Mesendoderm (in vitro differentiated cells): ENCODE measurements at regions not wholly inside any gene's neighbourhood (a gene's known extent, or its start where the extent isn't known, plus 50 kb on each side); places are given as distances from the start of the nearest gene placed in this dataset.

ENCODE experiments used
- DNase-seq: peaks from one replicate; pipeline ENCODE4 v3.0.0; 2013
- H2AK5ac ChIP-seq: 2 replicates; pipeline ENCODE4 v1.6.1; 2013; ENCODE audit warnings: low read length, inconsistent platforms
- H2BK120ac ChIP-seq: 2 replicates; pipeline ENCODE4 v1.6.1; 2013; ENCODE audit warnings: low read depth, mild to moderate bottlenecking, low read length, moderate library complexity, mixed read lengths
- H2BK15ac ChIP-seq: replicated peaks from 2 replicates; pipeline ENCODE4 v1.6.1; 2013; ENCODE audit warnings: low read depth, mild to moderate bottlenecking, moderate library complexity
- H2BK5ac ChIP-seq: 2 replicates; pipeline ENCODE4 v1.6.1; 2013; ENCODE audit warnings: low read length, inconsistent platforms
- H3K18ac ChIP-seq: 2 replicates; pipeline ENCODE4 v1.6.1; 2013; ENCODE audit warnings: mild to moderate bottlenecking, low read length, mixed read lengths
- H3K23ac ChIP-seq: one replicate; pipeline ENCODE4 v1.6.1; 2013; ENCODE audit warnings: low read length
- H3K27ac ChIP-seq: 2 replicates; pipeline ENCODE4 v1.5.1; 2013; ENCODE audit warnings: low read depth, mild to moderate bottlenecking, inconsistent platforms, low read length, moderate library complexity
- H3K27me3 ChIP-seq: 2 replicates; pipeline ENCODE4 v1.6.1; 2013; ENCODE audit warnings: low read length, control low read depth, mild to moderate bottlenecking, inconsistent platforms; ENCODE audit not compliant: insufficient read depth, poor library complexity
- H3K36me3 ChIP-seq: 2 replicates; pipeline ENCODE4 v1.6.1; 2013; ENCODE audit warnings: low read length, inconsistent platforms; ENCODE audit not compliant: control insufficient read depth, insufficient read depth
- H3K4ac ChIP-seq: one replicate; pipeline ENCODE4 v1.6.1; 2013; ENCODE audit warnings: low read depth, mild to moderate bottlenecking, low read length, moderate library complexity
- H3K4me1 ChIP-seq: 2 replicates; pipeline ENCODE4 v1.6.1; 2013; ENCODE audit warnings: low read depth, low read length, inconsistent platforms; ENCODE audit not compliant: control insufficient read depth
- H3K4me2 ChIP-seq: 2 replicates; pipeline ENCODE4 v1.6.1; 2013; ENCODE audit warnings: low read length
- H3K4me3 ChIP-seq: 2 replicates; pipeline ENCODE4 v1.5.1; 2013; ENCODE audit warnings: mild to moderate bottlenecking, low read length
- H3K56ac ChIP-seq: one replicate; pipeline ENCODE4 v1.6.1; 2013; ENCODE audit warnings: low read length
- H3K79me1 ChIP-seq: 2 replicates; pipeline ENCODE4 v1.6.1; 2013; ENCODE audit warnings: low read length, inconsistent platforms
- H3K79me2 ChIP-seq: 2 replicates; pipeline ENCODE4 v1.6.1; 2013; ENCODE audit warnings: mild to moderate bottlenecking, low read length; ENCODE audit not compliant: control insufficient read depth, insufficient read depth
- H3K9ac ChIP-seq: 2 replicates; pipeline ENCODE4 v1.6.1; 2013; ENCODE audit warnings: low read length, inconsistent platforms
- H4K5ac ChIP-seq: one replicate; pipeline ENCODE4 v1.6.1; 2013; ENCODE audit warnings: low read length
- H4K8ac ChIP-seq: one replicate; pipeline ENCODE4 v1.6.1; 2013; ENCODE audit warnings: low read depth, mild to moderate bottlenecking, control low read depth, low read length, moderate library complexity
- WGBS: extraction: QIAGEN DNeasy Blood & Tissue Kit; methylation state at CpG from one replicate; pipeline ENCODE4 v1.1.7; 2013; ENCODE audit warnings: low lambda C conversion rate, missing lambda C conversion rate; ENCODE audit not compliant: insufficient coverage; ENCODE audit errors: extremely low coverage; 5-methylcytosine and 5-hydroxymethylcytosine counted together

GRCh38 chr16:18045356-18045755, 291.2 kb downstream of the NPIPA8 start:
- WGBS: no CpG with 5 or more reads among the region's 6 CpGs
- no peak overlapping the region for H3K23ac ChIP-seq
- H3K4me2 ChIP-seq: no peak overlapping the region
- H3K79me2 ChIP-seq: no peaks in the 10 kb centered on the region
- DNase-seq: no peak
- H3K4me1 ChIP-seq: no peaks in the 10 kb centered on the region
- no peak overlapping the region for H4K8ac ChIP-seq
- no peak overlapping the region for H3K56ac ChIP-seq
- H3K18ac ChIP-seq: no peak overlapping the region
- H3K4ac ChIP-seq: no peak overlapping the region
- H2AK5ac ChIP-seq: no peak overlapping the region
- no peak overlapping the region for H3K9ac ChIP-seq
- H2BK15ac ChIP-seq: no peak overlapping the region
- no peaks in the 10 kb centered on the region for H3K79me1 ChIP-seq
- no peaks in the 10 kb centered on the region for H3K27me3 ChIP-seq
- no peak overlapping the region for H4K5ac ChIP-seq
- H2BK120ac ChIP-seq: no peak overlapping the region
- no peak overlapping the region for H3K4me3 ChIP-seq
- H3K36me3 ChIP-seq: no peaks in the 10 kb centered on the region
- H3K27ac ChIP-seq: no peak overlapping the region
- H2BK5ac ChIP-seq: no peak overlapping the region

GRCh38 chr16:18041864-18042834, 294.4 kb downstream of the NPIPA8 start:
- H3K4me3 ChIP-seq: no peak overlapping the region
- H3K18ac ChIP-seq: no peak overlapping the region
- H2BK120ac ChIP-seq: no peak overlapping the region
- H3K27ac ChIP-seq: no peak overlapping the region
- no peaks in the 10 kb centered on the region for H3K36me3 ChIP-seq
- no peaks in the 10 kb centered on the region for H3K79me1 ChIP-seq
- H4K8ac ChIP-seq: no peak overlapping the region
- H2AK5ac ChIP-seq: no peak overlapping the region
- H2BK5ac ChIP-seq: no peak overlapping the region
- H3K56ac ChIP-seq: no peak overlapping the region
- H3K27me3 ChIP-seq: no peaks in the 10 kb centered on the region
- H3K4me2 ChIP-seq: no peak overlapping the region
- H3K79me2 ChIP-seq: no peaks in the 10 kb centered on the region
- no peak overlapping the region for H3K9ac ChIP-seq
- H3K4ac ChIP-seq: no peak overlapping the region
- DNase-seq: peak; percentile 6
- 80% methylated on average over 1 of the region's 8 CpGs for WGBS
- no peak overlapping the region for H4K5ac ChIP-seq
- H2BK15ac ChIP-seq: no peak overlapping the region
- H3K23ac ChIP-seq: no peak overlapping the region
- no peaks in the 10 kb centered on the region for H3K4me1 ChIP-seq

GRCh38 chr16:18039931-18040330, 296.6 kb downstream of the NPIPA8 start:
- Histone ChIP-seq H3K36me3 (no peaks in the 10 kb centered on the region), H2BK120ac (no peak overlapping the region), H3K4me3 (no peak overlapping the region), H3K23ac (no peak overlapping the region), H3K56ac (no peak overlapping the region), H3K4me1 (no peaks in the 10 kb centered on the region), H3K18ac (no peak overlapping the region), H4K8ac (no peak overlapping the region), H3K27me3 (no peaks in the 10 kb centered on the region), H3K79me2 (no peaks in the 10 kb centered on the region), H2AK5ac (no peak overlapping the region), H3K4me2 (no peak overlapping the region), H3K79me1 (no peaks in the 10 kb centered on the region), H2BK15ac (no peak overlapping the region), H3K4ac (no peak overlapping the region), H2BK5ac (no peak overlapping the region), H3K9ac (no peak overlapping the region), H3K27ac (no peak overlapping the region), H4K5ac (no peak overlapping the region)
- peak; percentile 17 for DNase-seq
- WGBS: no CpG with 5 or more reads among the region's 3 CpGs

GRCh38 chr16:18037051-18037450, 299.5 kb downstream of the NPIPA8 start:
- Histone ChIP-seq H3K36me3 (no peaks in the 10 kb centered on the region), H4K5ac (no peak overlapping the region), H2AK5ac (no peak overlapping the region), H3K4me1 (no peaks in the 10 kb centered on the region), H4K8ac (no peak overlapping the region), H3K18ac (no peak overlapping the region), H3K56ac (no peak overlapping the region), H3K27me3 (no peaks in the 10 kb centered on the region), H3K4me2 (no peak overlapping the region), H3K79me2 (no peaks in the 10 kb centered on the region), H2BK120ac (no peak overlapping the region), H3K4me3 (no peak overlapping the region), H3K79me1 (no peaks in the 10 kb centered on the region), H2BK5ac (no peak overlapping the region), H3K4ac (no peak overlapping the region), H3K23ac (no peak overlapping the region), H2BK15ac (no peak overlapping the region), H3K27ac (no peak overlapping the region), H3K9ac (no peak overlapping the region)
- WGBS: 100% methylated on average over 1 of the region's 1 CpG
- DNase-seq: no peak

GRCh38 chr16:18024611-18025010, 311.9 kb downstream of the NPIPA8 start:
- Histone ChIP-seq H2AK5ac (no peak overlapping the region), H3K79me1 (no peaks in the 10 kb centered on the region), H3K27ac (no peak overlapping the region), H3K4me2 (no peak overlapping the region), H3K18ac (no peak overlapping the region), H3K56ac (no peak overlapping the region), H3K23ac (no peak overlapping the region), H3K4ac (no peak overlapping the region), H2BK15ac (no peak overlapping the region), H2BK120ac (no peak overlapping the region), H3K79me2 (no peaks in the 10 kb centered on the region), H3K36me3 (no peaks in the 10 kb centered on the region), H3K4me3 (no peak overlapping the region), H4K8ac (no peak overlapping the region), H3K4me1 (no peaks in the 10 kb centered on the region), H3K9ac (no peak overlapping the region), H3K27me3 (no peaks in the 10 kb centered on the region), H4K5ac (no peak overlapping the region), H2BK5ac (no peak overlapping the region)
- DNase-seq: no peak
- no CpG with 5 or more reads among the region's 6 CpGs for WGBS
